GM19467 (cell line): ENCODE measurements at regions not wholly inside any gene's neighbourhood (a gene's known extent, or its start where the extent isn't known, plus 50 kb on each side); places are given as distances from the start of the nearest gene placed in this dataset.
"Not testable (repeated sequence)": the region's sequence is repeated elsewhere in the genome, so short reads cannot be mapped to it uniquely, and the experiment has no call there.

Source experiments
- ATAC-seq: cut with Tn5 transposase; IDR thresholded peaks from one replicate; pipeline ENCODE4 v1.9.1; 2021; ENCODE audit warnings: mild to moderate bottlenecking, moderate library complexity; ENCODE audit not compliant: unreplicated experiment

- ATAC-seq = no peak
Measured at GRCh38 chr2:51344886-51345285, 313.0 kb upstream of the NRXN1 start.

DNA sequence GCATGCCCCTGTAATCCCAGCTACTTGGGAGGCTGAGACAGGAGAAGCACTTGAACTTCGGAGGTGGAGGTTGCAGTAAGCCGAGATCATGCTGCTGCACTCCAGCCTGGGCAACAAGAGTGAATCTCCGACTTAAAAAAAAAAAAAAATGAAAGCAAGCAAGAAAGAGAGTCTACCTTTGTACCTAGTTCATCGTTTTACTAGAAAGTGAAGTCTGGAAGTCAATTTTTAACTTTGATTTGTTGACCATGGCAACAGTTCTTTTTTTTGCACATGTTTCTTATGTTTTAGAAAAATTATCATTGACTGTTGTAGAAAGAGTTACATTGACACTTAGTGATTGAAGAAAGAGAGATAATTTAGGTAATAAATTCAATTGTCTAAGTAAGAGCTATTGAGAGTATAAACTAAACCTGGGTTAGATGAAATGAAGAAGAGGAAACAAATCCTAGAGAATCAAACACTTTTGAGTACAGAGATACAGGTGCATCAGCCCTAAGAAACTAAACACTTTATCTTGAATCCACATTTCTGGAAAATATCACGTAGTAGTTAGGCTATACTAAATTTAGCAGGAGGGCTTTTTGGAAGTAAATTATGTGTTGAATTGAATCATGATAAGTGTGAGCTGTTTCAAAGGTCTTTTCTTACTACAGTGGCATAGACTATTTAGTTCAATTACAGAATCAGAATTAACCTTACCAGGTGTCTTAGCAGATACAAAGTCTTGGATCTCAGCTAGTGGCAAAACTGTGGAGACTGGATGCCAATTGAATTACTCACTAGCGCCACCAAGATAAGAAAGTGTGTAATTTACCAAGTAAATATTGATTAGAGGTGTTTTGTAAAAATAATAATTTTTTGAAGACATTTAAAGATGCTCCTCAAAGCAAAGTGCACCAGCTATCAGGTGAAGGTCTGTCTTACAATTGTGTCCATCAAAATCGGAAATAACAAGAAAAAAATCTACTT is 303.4 kb upstream of the NRXN1 start:
- no peak for ATAC-seq

- no peak for ATAC-seq
Measured at GRCh38 chr2:51329512-51329911, 297.6 kb upstream of the NRXN1 start.

GRCh38 chr2:51324051-51324450 is 292.1 kb upstream of the NRXN1 start:
- no peak for ATAC-seq

GRCh38 chr2:51322613-51323012 is 290.7 kb upstream of the NRXN1 start:
- no peak for ATAC-seq

DNA sequence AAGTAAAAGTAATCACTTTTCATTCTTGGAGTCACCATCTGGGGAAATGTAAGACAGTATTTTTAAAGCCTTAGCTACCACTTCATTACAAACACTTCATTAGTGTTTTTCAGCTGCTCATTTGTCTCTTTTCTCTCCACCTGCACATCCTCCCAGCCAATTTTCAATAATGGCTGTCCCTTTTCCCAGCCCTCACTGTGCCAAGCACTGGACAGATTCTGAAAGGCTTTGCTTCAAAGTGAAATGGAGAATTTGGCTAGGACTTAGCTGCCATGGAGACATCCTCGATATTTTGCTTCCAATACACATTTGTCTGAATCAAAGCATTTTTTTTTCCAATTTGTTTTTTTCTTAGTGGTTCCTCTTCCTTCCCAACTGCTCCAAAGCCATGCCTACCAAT is 272.4 kb upstream of the NRXN1 start:
- no peak for ATAC-seq

DNA sequence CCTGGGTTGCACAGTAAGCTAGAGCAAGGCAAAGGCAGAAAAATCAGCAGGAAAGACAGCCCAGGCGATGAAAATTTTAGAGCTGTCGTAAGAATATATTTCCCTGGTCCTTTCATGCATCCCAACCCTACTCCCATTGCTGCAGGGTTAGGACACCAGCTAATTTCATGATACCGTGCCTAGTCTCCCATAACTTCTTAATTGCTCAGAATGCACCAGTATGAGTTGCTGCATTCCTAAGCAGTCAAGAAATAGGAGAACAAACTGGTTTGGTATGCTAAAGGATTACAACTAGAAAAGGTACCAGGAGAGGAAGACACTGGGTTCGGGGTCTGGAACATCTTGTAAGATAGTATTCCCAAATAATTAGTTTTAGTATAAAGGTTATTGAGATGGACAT is 269.4 kb upstream of the NRXN1 start:
- no peak for ATAC-seq

- ATAC-seq = no peak
Measured at GRCh38 chr2:51299370-51299769, 267.4 kb upstream of the NRXN1 start.

GRCh38 chr2:51297488-51297887 is 265.6 kb upstream of the NRXN1 start:
- no peak for ATAC-seq

GRCh38 chr2:51293566-51294200 is 261.8 kb upstream of the NRXN1 start:
- no peak for ATAC-seq

- no peak for ATAC-seq
Measured at GRCh38 chr2:51291762-51292551, 260.0 kb upstream of the NRXN1 start.

DNA sequence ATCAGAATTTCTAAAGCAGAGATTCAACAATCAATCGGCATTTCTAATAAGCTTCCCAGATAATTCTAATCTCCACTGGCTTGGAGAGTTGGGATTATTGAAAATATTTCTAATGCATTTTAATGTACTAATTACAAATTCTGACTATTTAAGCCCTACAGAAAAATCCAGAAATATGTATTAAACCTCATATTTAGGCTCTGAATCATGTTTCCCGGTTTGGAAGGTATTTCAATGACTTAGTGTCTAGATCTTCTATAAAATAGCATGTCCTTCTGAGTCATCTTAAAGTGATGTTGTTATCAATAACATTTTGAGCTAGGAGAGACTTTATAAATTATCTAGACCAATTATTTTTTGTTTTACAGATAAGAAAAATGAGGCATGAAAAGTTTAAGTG is 258.8 kb upstream of the NRXN1 start:
- ATAC-seq = no peak

DNA sequence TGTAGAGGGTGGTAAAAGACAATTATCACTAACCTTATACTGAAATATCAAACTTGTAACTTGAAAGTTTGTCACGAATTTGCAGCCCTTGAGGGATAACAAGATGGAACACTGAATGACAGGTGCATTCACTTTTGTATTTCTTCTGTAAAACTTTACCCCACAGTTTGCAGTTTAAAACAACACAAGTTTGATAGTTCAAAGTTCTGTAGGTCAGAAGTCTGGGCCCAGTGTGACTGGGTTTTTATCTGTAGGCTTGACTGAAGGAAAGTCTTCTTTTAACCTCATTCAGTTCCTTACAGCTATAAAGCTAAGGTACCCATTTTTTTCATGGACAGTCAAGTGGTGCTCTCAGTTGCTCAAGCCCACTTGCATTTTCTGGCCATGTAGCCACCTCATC is 257.1 kb upstream of the NRXN1 start:
- ATAC-seq = no peak

DNA sequence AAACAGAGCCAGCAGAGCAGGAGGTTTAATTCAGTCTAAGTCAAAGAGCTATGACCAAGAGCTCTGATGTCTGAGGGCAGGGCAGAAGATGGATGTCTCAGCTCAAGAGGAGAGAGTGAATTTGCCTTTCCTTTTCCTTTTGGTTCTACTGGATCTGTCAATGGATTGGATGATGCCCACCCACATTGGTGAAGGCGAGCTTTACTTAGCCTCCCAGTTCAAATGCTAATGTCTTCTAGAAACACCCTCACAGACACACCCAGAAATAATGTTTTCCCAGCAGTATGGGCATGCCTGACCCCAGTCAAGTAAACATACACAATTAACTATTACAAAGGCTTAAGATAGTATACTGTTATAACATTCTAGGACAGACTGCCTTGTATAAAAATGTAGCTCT is 236.3 kb upstream of the NRXN1 start:
- no peak for ATAC-seq

- ATAC-seq = no peak
Measured at GRCh38 chr2:51265539-51265938, 233.6 kb upstream of the NRXN1 start.

DNA sequence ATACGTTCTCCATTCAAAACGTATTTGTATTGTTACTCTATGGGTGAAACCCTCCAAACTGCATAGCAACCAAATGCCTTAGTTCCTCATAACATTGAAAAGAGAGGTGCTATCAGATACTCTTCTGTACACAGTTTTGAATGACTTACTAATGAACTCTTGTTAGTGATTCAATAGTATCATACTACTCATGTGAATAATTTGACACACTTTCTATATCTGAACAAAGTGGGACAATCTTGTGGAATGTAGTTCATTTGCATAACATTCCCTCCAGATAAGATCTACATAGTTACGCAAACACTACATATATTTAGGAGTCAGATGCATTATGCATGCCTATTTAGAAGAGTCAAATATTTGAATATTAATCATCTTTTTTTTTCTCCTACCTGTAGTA is 232.0 kb upstream of the NRXN1 start:
- no peak for ATAC-seq

- not testable (repeated sequence) for ATAC-seq
Measured at GRCh38 chr2:51263101-51263500, 231.2 kb upstream of the NRXN1 start.

DNA sequence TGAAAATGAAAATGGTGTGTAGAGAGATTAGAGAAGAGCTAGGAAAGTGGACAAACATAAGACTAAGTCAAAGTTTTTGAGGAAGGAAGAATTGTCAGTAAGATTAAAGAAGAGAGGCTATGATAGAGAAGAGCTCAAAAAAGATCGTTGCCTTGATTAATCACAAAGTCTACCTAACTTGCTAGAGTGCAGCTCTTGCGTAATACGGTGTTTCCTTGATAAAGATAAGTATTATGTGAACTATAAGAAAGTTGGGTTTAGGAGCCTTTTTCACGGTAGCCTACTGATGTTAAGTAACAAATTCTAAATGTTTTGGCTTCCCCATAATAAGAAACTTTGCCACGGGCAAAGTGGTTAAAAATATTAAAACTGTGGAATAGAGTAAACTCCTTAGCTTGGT is 226.4 kb upstream of the NRXN1 start:
- ATAC-seq = no peak

DNA sequence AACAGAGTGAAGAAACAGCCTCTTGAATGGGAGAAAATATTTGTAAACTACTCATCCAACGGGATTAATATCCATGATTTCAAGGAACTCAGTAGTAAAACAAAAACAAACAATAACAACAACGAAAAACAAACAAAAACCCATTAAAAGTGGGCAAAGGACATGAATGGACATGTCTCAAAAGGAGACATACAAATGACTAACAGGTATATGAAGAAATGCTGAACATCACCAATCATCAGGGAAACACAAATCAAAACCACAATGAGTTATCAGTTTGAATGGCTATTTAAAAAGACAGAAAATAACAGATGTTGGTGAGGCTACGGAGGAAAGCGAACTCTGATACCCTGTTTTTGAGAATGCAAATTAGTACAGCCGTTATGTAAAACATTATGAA is 224.8 kb upstream of the NRXN1 start:
- ATAC-seq = no peak

DNA sequence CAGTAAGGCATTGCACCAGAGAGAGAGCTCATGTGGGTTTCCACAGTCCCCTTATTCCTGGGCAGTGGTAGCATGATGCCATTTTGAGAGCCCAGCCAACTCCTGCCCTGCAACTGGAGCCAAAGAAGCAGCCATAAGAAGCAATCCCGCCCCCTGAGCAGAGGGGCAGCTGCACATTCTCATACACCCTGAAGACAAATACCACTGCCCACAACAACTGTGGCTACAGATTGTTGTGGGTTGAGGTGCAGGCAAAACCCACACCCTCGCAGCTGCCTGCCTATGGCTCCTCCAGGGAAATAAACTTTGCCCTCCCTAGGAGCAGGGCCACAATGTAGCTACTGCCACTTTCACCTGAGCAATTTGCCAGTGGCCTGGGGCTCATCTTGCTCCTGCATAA is 219.4 kb upstream of the NRXN1 start:
- no peak for ATAC-seq

GRCh38 chr2:51247252-51247805 is 215.4 kb upstream of the NRXN1 start:
- ATAC-seq = no peak
